ENCODE measurements at regions not wholly inside any gene's neighbourhood (a gene's known extent, or its start where the extent isn't known, plus 50 kb on each side); places are given as distances from the start of the nearest gene placed in this dataset.

GRCh38 chr12:83856803-83857202 is 1055.8 kb downstream of the SLC6A15 start:
- TF ChIP-seq, protein P1, sequence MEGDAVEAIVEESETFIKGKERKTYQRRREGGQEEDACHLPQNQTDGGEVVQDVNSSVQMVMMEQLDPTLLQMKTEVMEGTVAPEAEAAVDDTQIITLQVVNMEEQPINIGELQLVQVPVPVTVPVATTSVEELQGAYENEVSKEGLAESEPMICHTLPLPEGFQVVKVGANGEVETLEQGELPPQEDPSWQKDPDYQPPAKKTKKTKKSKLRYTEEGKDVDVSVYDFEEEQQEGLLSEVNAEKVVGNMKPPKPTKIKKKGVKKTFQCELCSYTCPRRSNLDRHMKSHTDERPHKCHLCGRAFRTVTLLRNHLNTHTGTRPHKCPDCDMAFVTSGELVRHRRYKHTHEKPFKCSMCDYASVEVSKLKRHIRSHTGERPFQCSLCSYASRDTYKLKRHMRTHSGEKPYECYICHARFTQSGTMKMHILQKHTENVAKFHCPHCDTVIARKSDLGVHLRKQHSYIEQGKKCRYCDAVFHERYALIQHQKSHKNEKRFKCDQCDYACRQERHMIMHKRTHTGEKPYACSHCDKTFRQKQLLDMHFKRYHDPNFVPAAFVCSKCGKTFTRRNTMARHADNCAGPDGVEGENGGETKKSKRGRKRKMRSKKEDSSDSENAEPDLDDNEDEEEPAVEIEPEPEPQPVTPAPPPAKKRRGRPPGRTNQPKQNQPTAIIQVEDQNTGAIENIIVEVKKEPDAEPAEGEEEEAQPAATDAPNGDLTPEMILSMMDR (IDR thresholded peaks at IDR 0.05; ENCODE audit: low read depth, low read length) = no peak
- TF ChIP-seq EZH2phosphoT487 (IDR thresholded peaks at IDR 0.05; ENCODE audit: low read depth) = no peak
